NOMO-1 treated with DMSO at 0.1 percent for 48 hours (cell line): ENCODE measurements at regions not wholly inside any gene's neighbourhood (a gene's known extent, or its start where the extent isn't known, plus 50 kb on each side); places are given as distances from the start of the nearest gene placed in this dataset.
"Not testable (repeated sequence)": the region's sequence is repeated elsewhere in the genome, so short reads cannot be mapped to it uniquely, and the experiment has no call there.

ENCODE experiments used
- DNase-seq: peaks from one replicate; lab custom pipeline; 2025; ENCODE audit not compliant: unreplicated experiment; lab: John Stamatoyannopoulos, UW

GRCh38 chr9:90466441-90466840 lies 176.2 kb downstream of the DIRAS2 start:
- DNase-seq: no peak

DNA sequence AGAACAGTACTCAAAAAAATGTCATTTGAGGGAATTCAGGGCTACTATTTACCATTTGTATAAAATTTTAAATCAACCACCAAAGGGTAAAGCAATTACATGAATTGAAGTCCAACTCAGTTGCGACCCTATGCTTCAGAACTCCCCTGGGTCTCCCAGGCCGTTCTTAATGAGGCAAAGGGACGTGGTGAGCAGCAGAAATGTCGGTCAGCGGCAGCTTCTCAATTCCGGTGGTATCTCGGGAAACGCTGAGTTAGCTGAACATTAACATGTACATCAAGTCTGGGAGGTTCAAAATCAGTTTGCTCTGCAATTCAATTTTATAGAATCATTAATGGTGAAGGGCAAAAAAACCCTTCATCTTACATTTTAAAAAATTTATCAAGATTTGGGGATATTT lies 173.2 kb downstream of the DIRAS2 start:
- no peak for DNase-seq

GRCh38 chr9:90469865-90470387 lies 172.7 kb downstream of the DIRAS2 start:
- no peak for DNase-seq

GRCh38 chr9:90476058-90476457 lies 166.6 kb downstream of the DIRAS2 start:
- no peak for DNase-seq

GRCh38 chr9:90477535-90477934 lies 165.1 kb downstream of the DIRAS2 start:
- no peak for DNase-seq

DNA sequence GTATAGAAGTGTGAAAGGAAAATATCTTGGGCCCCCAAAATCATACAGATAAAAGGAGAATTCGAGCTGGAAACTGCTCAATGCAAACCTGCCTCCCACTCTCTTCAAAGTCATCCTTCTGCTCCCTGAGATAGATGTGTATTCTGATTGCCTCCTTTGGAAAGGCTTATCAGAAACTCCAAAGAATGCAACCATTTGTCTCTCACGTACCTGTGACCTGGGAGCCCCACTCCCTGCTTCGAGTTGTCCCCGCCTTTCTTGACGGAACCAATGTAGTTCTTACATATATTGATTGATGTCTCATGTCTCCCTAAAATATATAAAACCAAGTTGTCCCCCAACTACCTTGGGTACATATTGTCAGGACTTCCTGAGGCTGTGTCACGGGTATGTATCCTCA lies 163.8 kb downstream of the DIRAS2 start:
- DNase-seq: no peak

DNA sequence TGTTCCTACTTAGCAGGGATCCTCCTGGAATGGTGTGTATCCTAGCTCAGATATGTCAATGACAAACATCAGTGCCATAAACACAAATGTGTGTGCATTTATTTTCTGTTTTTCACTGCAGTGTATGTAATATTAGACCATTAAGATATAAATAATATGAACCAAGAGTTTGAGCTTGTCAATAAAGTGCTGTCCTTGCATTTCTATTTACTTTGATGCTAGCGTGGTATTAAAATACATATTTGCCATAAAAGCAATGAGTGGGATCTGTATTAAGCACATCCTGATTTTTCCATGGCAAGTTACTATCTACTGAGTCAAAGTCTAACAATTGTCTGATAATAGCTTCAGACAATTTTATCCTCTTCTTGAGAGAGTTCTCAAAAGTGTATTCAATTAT lies 157.6 kb downstream of the DIRAS2 start:
- DNase-seq: no peak

GRCh38 chr9:90489066-90489465 lies 153.6 kb downstream of the DIRAS2 start:
- DNase-seq: no peak

- DNase-seq: no peak
These were observed 142.9 kb downstream of the DIRAS2 start for GRCh38 chr9:90499761-90500160.

GRCh38 chr9:90502134-90502533 lies 140.5 kb downstream of the DIRAS2 start:
- no peak for DNase-seq

- no peak for DNase-seq
These were observed 138.1 kb downstream of the DIRAS2 start for GRCh38 chr9:90504486-90504885.

DNA sequence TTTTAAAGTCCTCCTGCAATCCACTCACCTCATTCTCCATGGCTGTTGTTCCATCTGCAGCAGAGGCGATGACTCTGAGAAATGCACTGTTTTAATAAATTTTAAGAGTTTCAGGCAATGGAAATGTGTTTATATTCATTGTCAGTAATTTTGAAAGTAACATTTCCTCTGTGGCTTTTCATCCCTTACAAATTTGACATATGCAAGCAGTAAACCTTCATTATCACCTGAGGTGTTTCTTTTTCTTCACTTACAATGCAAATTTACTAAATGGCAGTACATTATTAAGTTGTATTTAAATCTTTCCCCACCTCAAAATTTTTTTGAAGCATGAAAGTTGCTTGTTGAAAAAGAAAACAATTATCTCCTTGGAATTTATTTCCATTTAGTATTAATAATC lies 136.9 kb downstream of the DIRAS2 start:
- no peak for DNase-seq

DNA sequence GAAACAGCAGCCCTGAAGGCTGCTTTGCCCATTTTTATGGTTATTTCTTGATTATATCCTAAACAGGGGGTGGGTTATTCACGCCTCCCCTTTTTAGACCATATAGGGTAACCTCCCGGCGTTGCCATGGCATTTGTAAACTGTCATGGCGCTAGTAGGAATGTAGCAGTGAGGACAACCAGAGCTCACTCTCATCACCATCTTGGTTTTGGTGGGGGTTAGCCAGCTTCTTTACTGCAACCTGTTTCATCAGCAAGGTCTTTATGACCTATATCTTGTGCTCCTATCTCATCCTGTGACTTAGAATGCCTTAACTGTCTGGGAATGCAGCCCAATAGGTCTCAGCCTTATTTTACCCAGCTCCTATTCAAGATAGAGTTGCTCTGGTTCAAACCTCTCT lies 136.2 kb downstream of the DIRAS2 start:
- not testable (repeated sequence) for DNase-seq

GRCh38 chr9:90507621-90508020 lies 135.0 kb downstream of the DIRAS2 start:
- DNase-seq: no peak

DNA sequence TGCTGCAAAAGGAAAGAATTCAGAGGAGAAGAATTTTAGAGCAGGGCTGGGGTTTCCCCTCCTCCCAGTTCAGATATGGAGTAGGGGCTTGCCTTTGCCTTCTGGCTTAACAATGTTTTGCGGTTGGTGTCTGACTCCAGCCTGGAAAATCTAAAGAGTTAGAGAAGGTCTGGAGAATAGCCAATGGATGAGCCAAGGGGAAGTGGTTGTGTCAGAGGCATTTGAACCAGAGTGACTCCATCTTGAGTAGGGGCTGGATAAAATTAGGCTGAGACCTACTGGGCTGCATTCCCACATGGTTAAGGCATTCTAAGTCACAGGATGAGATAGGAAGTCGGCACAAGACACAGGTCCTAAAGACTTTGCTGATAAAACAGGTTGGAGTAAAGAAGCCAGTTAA lies 133.7 kb downstream of the DIRAS2 start:
- no peak for DNase-seq

DNA sequence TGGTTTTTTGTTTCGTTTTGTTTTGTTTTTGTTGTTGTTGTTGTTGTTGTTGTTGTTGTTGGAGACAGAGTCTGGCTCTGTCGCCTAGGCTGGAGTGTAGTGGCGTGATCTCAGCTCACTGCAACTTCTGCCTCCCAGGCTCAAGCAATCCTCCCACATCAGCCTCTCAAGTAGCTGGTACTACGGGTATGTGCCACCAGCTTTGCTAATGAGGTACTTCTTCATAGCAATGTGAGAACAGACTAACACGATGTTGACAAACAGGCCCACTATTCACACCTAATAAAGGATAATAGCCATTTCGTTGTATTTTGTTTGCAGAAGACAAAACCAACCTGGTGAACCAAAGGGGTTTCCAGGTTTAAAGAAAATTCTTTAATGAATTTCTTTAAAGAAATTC lies 130.9 kb downstream of the DIRAS2 start:
- DNase-seq: no peak

- no peak for DNase-seq
These were observed 127.7 kb downstream of the DIRAS2 start for GRCh38 chr9:90514877-90515276.

DNA sequence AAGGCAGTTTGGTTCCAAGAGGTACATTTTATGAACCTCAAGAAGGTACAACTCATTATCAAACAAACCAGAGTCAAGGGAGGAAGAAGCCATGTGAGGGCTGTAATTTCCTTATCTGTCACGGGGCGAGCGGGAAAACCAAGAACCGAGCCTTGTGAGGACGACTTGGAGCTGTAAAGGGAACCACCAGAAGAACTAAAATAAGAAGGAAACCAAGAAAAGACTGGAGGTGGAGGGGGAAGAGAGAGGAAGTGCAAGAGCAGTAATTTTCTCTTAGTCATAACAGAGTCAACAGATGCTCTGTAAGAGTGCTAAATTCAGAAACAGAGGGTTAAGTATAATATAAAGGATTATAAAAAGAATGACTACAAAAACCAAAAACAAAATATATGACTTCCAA lies 127.1 kb downstream of the DIRAS2 start:
- peak; percentile 55 for DNase-seq

- no peak for DNase-seq
These were observed 125.5 kb downstream of the DIRAS2 start for GRCh38 chr9:90517103-90517502.

GRCh38 chr9:90521811-90522570 lies 120.6 kb downstream of the DIRAS2 start:
- no peak for DNase-seq

DNA sequence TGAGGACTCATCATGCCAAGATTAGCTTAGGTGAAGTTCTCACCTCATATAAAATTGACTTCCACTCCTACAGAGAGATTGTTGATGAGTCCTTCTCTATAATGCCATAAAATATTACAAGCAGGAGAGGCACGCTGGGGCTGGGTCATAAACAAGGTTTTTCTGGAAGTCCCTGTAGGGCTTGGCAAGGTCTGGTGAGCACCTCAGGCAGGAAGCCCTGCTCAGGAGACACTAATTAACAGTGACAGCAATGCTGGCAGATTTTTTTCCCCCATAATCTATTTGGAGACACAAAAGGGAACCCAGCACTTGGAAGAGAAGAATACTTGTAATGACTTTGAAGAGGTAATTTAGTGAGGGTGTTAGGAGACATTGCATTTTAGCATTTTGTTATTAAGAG lies 118.7 kb downstream of the DIRAS2 start:
- no peak for DNase-seq

DNA sequence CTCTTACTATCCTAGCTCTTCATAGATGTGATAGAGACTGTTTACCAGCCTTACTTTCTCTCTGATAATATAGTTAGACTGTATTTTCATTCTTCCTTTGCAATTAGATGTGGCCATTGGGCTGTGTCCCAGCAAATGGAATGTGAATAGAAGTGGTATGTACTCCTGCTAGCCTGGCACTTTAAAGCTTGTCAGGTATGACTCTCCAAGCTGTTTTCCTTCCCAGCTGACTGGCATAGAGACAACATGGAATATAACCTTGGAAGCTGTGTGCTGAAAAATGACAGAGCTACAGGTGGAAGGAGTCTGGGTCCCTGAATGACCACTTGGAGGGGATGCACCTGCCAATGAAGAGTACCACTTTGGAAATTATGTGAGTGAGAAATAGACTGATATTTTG lies 116.2 kb downstream of the DIRAS2 start:
- no peak for DNase-seq

- DNase-seq: not testable (repeated sequence)
These were observed 106.5 kb downstream of the DIRAS2 start for GRCh38 chr9:90536094-90536493.
